Pancreas (tissue), 10 donors: ENCODE measurements at regions not wholly inside any gene's neighbourhood (a gene's known extent, or its start where the extent isn't known, plus 50 kb on each side); places are given as distances from the start of the nearest gene placed in this dataset.

ENCODE experiments used
- ATAC-seq, 4 donors: fragments of 200-7000 bp; cut with Tn5 transposase; one replicate each; pipeline versions ENCODE4 v1.8.0 to v1.9.1; 2020; ENCODE audit warnings: mild to moderate bottlenecking in 4 of 4, moderate library complexity in 4 of 4
- DNase-seq, 6 donors: peaks; one replicate each; pipeline ENCODE4 v3.0.0-alpha.2; 2020
- FAIRE-seq: peaks from 2 replicates; lab custom pipeline; 2012; peaks lifted over from hg19 to GRCh38; lab: Jason Lieb, UNC
- H3K27ac ChIP-seq, 4 donors: fragments of 200-600 bp; sonication (generic); 1 replicate in 3 of 4; 2 replicates in 1 of 4; pipeline versions ENCODE4 v1.5.0 to v1.8.0; 2020
- H3K27me3 ChIP-seq, 4 donors: fragments of 200-600 bp; one replicate each; pipeline ENCODE4 v1.8.0; 2021
- H3K36me3 ChIP-seq, 3 donors: fragments of 200-600 bp; sonication (generic) in 1 of 3; one replicate each; pipeline versions ENCODE4 v1.5.0 to v1.8.0; 2020 to 2021
- H3K4me1 ChIP-seq, 3 donors: fragments of 200-600 bp; one replicate each; pipeline ENCODE4 v1.8.0; 2021
- H3K4me3 ChIP-seq, 4 donors: fragments of 200-600 bp; sonication (generic) in 2 of 4; one replicate each; pipeline versions ENCODE4 v1.5.0 to v1.8.0; 2020 to 2021
- H3K9me3 ChIP-seq, 4 donors: fragments of 200-600 bp; one replicate each; pipeline ENCODE4 v1.8.0; 2021
- WGBS, 2 donors: extraction: QIAGEN DNeasy Blood & Tissue Kit; methylation state at CpG; one replicate each; pipeline ENCODE4 v1.1.7; 2013; 5-methylcytosine and 5-hydroxymethylcytosine counted together
- intact Hi-C, 3 donors: fragments of 100-400 bp; cut with DNase I; formaldehyde crosslinking; loops; one replicate each; pipeline versions ENCODE4 v1.11.1 to v1.14.2; 2022
- TF ChIP-seq, protein P1 (sequence below), 4 donors: fragments of 200-600 bp; sonication (generic) in 3 of 4; IDR thresholded peaks; one replicate each; pipeline versions ENCODE4 v1.5.0 to v1.8.0; 2021; ENCODE audit warnings: antibody characterized with exemption in 4 of 4
- donor health status: healthy with polysubstance abuse.
- donor health status: DM: no; HTN: no; CAD: no; lungs with moderate emphysema.
- donor health status: DM: no; HTN: no; CAD: no.
- donor health status: control.
- donor health status: control.
- donor health status: Bipolar disorder and iron deficiency.
- donor health status: DM: yes; HTN: yes; CAD: no.
- donor health status: DM: no; HTN: no; CAD: no.
- donor health status: DM: no; HTN: no; CAD: no.
- donor health status: DM: yes; HTN: yes; CAD: no.

- Histone ChIP-seq H3K9me3 (no peaks in the 10 kb centered on the region), H3K4me1 (no peaks in the 10 kb centered on the region), H3K27ac (no peak overlapping the region), H3K27me3 (no peaks in the 10 kb centered on the region), H3K4me3 (no peak overlapping the region), H3K36me3 (no peaks in the 10 kb centered on the region)
- WGBS, 2 donors = 25 to 34% methylated on average over 1 of the region's 1 CpG
- ATAC-seq (no peak), FAIRE-seq (no peak), DNase-seq (no peak)
- intact Hi-C loops = no loop called here
- TF ChIP-seq, protein P1, sequence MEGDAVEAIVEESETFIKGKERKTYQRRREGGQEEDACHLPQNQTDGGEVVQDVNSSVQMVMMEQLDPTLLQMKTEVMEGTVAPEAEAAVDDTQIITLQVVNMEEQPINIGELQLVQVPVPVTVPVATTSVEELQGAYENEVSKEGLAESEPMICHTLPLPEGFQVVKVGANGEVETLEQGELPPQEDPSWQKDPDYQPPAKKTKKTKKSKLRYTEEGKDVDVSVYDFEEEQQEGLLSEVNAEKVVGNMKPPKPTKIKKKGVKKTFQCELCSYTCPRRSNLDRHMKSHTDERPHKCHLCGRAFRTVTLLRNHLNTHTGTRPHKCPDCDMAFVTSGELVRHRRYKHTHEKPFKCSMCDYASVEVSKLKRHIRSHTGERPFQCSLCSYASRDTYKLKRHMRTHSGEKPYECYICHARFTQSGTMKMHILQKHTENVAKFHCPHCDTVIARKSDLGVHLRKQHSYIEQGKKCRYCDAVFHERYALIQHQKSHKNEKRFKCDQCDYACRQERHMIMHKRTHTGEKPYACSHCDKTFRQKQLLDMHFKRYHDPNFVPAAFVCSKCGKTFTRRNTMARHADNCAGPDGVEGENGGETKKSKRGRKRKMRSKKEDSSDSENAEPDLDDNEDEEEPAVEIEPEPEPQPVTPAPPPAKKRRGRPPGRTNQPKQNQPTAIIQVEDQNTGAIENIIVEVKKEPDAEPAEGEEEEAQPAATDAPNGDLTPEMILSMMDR (IDR thresholded peaks at IDR 0.05) = no peak
Observed at GRCh38 chr17:70810609-70811008, 641.3 kb downstream of the KCNJ2 start.

DNA sequence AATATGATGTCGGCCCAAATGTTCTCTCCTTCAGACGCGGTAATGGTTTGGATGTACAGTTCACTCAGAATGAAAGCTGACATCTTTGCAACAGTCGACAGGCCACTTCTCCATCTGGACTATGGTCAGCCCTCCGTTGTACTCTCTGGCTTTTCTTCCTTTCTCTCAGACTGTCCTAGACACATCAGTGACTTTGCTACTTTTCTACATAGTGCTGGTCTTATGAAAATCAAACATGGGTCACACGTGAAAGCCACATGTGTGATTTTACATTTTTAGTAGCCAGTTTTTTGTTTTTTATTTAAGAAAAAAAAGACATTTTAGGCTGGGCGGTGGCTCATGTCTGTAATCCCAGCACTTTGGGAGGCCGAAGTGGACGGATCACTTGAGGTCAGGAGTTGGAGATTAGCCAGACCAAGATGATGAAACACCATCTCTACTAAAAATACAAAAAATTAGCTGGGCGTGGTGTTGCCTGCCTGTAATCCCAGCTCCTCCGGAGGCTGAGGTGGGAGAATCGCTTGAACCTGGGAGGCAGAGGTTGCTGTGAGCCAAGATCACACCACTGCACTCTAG is 644.1 kb downstream of the KCNJ2 start:
- Histone ChIP-seq H3K4me3 (no peak overlapping the region), H3K9me3 (no peaks in the 10 kb centered on the region), H3K27ac (no peak overlapping the region), H3K4me1 (no peaks in the 10 kb centered on the region), H3K27me3 (no peaks in the 10 kb centered on the region), H3K36me3 (no peaks in the 10 kb centered on the region)
- no peak for FAIRE-seq
- WGBS, 2 donors = 82 to 87% methylated on average over 12 of the region's 12 CpGs
- DNase-seq = no peak
- TF ChIP-seq, protein P1 (IDR thresholded peaks at IDR 0.05) = no peak
- ATAC-seq = no peak
- intact Hi-C loops = no loop called here

DNA sequence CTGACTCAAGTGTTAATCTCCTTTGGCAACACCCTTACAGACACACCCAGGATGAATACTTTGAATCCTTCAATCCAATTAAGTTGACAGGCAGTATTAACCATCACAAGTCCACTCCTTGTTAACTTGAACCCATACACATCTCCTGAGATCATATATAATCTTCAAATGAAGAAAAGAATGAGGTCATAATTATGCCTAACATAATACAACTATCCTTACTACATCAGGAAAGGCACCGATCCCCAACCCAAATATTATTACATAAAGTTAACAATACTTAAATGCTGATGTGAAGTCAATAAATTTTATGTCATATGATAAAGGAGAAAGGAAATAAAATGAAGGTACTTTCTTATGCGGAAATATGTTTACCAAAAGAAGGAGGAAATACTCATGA is 649.9 kb downstream of the KCNJ2 start:
- Histone ChIP-seq H3K27ac (no peak overlapping the region), H3K36me3 (no peaks in the 10 kb centered on the region), H3K4me1 (no peaks in the 10 kb centered on the region), H3K9me3 (no peaks in the 10 kb centered on the region), H3K27me3 (no peaks in the 10 kb centered on the region), H3K4me3 (no peak overlapping the region)
- 93% methylated on average over 2 of the region's 2 CpGs for WGBS, 2 donors
- intact Hi-C loops = no loop called here
- ATAC-seq = no peak
- no peak for FAIRE-seq
- DNase-seq = no peak
- TF ChIP-seq, protein P1 (IDR thresholded peaks at IDR 0.05) = no peak

GRCh38 chr17:70820276-70820675 is 650.9 kb downstream of the KCNJ2 start:
- Histone ChIP-seq H3K9me3 (no peaks in the 10 kb centered on the region), H3K4me1 (no peaks in the 10 kb centered on the region), H3K27ac (no peak overlapping the region), H3K4me3 (no peak overlapping the region), H3K27me3 (no peaks in the 10 kb centered on the region), H3K36me3 (no peaks in the 10 kb centered on the region)
- ATAC-seq (no peak), DNase-seq (no peak), FAIRE-seq (no peak)
- intact Hi-C loops = no loop called here
- 75 to 79% methylated on average over 6 of the region's 6 CpGs for WGBS, 2 donors
- TF ChIP-seq, protein P1 (IDR thresholded peaks at IDR 0.05) = no peak

DNA sequence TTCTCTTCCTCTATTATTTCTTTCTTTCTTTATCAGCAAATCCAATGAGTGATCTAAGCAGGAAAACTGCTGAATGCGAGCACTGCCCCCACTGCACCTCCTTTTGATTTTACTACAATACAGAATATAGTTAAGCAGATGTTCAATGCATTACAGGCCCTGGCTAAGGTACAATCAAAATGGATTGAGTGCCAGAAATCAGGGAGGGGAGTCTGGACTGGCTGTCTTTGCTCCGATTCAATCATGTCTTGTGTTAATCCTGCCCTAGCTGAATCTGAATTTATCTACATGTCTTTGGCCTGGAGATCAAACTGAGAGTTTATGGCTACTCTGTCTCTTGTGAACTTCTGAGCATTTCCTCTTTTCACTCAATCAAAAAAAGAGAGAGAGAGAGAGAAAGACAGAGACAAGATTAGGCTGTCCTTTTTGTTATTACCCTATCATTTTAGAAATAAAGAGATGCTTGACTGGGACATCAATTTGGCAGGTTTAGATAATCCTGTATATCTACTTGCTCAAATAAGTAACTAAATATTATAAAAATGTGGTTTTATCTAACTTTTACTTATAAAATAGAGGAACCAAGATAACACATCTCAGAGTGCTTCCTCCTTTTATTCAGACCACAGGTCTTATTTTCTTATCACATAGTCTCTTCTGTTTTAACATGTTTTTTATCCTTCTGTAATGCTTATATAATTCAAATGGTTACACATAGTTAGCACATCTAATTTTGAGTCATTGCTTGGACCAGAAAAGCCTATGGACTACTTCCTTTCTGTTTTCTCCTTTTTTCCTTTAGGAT is 656.2 kb downstream of the KCNJ2 start:
- H3K27ac ChIP-seq = no peak overlapping the region
- no peak overlapping the region for H3K4me3 ChIP-seq
- no peak for FAIRE-seq
- no peaks in the 10 kb centered on the region for H3K9me3 ChIP-seq
- no peaks in the 10 kb centered on the region for H3K27me3 ChIP-seq
- no peaks in the 10 kb centered on the region for H3K36me3 ChIP-seq
- 58 to 64% methylated on average over 2 of the region's 2 CpGs for WGBS, 2 donors
- TF ChIP-seq, protein P1 (IDR thresholded peaks at IDR 0.05) = no peak
- no peaks in the 10 kb centered on the region for H3K4me1 ChIP-seq
- DNase-seq = no peak
- intact Hi-C loops = no loop called here
- no peak for ATAC-seq
